NCI-H510A (cell line): ENCODE measurements at regions not wholly inside any gene's neighbourhood (a gene's known extent, or its start where the extent isn't known, plus 50 kb on each side); places are given as distances from the start of the nearest gene placed in this dataset.

ENCODE experiments used
- DNase-seq: peaks from one replicate; lab custom pipeline; 2025; lab: John Stamatoyannopoulos, UW

DNA sequence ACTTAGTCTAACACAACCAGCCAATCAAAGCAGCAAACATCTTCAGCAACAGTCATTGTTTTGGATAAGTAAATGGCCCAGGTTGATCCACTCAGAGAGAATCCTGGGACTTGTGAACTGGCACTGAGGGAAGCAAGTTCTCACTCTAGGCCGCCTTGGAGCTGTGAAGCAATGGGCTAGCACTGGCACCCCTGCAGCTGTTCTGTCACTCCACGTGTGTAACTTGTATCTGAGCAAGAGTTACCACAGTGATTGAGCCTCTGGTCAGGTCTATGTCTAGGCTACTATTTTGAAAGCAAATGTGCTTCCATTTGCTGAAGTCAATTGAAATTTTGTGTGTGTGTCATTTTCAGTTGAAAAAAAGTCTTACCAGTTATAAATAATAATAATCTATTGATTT lies 57.2 kb upstream of the HS3ST1 start:
- no peak for DNase-seq

DNA sequence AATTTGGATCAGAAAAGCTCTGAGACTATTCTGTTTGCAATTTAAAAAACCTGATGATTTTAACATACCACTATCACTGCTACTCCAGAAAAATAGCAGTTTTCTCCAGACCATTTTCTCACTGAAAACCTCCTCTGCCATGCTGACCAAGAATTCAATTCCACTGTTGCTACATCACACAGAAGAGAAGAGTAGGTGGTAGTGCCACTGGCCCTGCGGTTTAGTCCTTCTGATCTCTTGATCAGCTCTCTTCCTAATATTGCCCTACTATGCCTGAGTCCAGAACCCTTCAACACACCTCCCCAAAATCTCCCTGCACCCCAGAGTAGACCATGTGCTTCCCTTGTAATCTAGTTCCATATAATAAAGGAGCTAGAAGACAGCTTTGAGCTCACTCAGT lies 55.8 kb upstream of the HS3ST1 start:
- no peak for DNase-seq

DNA sequence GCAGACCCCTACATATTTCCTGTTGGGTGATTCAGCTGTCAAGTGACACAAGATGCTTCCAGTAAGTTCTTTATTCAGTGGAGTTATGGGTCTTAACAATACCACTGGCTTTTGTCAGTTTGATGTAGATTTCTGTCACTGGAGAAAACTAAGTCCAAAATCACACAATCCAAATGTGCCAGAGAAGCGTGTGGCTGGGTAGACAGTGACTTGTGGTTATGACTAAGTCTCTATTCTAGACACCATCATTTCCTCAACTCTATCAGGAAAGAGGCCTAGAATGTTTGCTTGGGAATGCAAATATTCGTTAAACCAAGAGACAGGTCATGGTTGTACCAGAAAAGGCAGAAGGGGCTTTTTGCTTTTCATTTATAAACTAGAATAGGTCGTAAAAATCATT lies 54.4 kb upstream of the HS3ST1 start:
- DNase-seq: no peak

DNA sequence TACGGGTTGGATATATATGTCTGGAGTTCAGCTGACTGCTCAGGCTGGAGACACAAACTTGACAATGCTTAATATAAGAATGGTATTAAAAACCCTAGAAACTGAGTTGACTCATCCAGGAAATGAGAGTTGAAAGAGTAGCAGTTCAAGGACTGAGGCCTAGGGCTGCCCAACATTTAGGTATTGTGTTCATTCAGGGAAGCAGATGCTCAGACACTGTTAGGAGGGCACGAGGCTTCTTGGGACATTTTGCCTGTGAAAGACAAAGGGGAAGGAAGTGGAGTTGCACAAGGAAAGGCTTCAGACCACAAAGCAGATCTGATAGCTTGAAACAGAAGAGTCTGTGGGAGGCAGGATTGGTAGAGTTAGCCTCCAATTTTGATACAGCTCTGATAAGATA lies 52.0 kb upstream of the HS3ST1 start:
- no peak for DNase-seq
